ENCODE measurements at regions not wholly inside any gene's neighbourhood (a gene's known extent, or its start where the extent isn't known, plus 50 kb on each side); places are given as distances from the start of the nearest gene placed in this dataset.

GRCh38 chr1:215459136-215459535, 108.0 kb upstream of the KCTD3 start:
- DNase-seq (ENCODE audit: low spot score) = no peak

DNA sequence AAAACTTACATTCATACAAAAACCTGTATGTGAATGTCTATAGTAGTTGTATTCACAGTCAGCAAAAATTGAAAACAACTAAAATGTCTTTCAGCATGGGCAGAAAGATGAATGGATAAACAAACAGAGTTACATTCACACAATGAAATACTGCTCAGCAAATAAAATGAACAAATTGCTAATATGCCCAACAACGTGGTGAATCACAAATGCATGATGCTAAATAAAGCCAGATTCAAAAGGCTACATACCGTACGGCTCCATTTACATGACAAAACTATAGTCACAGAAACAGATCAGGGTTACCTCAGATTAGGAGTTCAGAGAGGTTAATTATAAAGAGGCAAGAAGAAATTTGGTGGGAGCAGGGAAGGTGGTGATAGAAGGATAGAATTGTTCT, 100.7 kb upstream of the KCTD3 start:
- DNase-seq (ENCODE audit: low spot score) = no peak

DNA sequence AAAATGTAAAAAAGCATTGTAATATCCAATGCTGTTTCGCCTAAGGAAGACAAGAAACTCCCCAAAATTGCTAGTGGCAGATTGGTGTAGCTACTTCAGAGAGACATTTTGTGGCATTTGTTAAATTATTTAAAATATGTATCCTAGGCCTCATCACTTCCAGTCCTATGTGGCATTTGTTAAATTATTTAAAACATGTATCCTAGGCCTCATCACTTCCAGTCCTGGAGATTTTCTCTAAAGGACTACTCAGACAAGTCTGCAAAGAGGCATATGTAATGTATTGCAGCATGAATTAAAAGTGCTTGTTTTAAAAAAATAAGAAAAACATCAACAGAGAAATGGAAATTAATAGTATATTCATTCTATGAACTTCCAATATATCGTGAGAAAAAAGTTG, 95.6 kb upstream of the KCTD3 start:
- no peak for DNase-seq (ENCODE audit: low spot score)

DNA sequence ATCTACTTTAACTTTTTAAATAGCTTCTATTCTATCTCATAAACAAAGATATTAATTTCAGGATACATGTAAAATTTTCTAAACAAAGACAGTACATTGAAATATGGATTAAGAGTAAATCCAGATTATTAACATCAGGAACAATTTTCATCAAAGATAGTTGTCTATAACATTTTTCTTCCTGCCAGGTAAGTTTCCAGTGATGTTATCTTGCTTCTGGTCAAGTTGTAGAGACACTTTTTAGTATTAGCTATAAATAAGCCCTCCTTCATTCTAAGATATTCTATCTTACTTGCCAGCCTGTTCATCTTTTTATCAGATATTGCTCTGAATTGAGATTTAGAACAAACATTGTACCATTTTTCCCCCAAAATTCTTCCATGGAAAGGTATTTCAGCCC, 94.4 kb upstream of the KCTD3 start:
- DNase-seq (ENCODE audit: low spot score) = no peak

- DNase-seq (ENCODE audit: low spot score) = no peak
These were observed 93.2 kb upstream of the KCTD3 start for GRCh38 chr1:215473943-215474342.

- DNase-seq (ENCODE audit: low spot score) = no peak
These were observed 92.2 kb upstream of the KCTD3 start for GRCh38 chr1:215474940-215475339.

GRCh38 chr1:215475796-215476481, 91.2 kb upstream of the KCTD3 start:
- no peak for DNase-seq (ENCODE audit: low spot score)

DNA sequence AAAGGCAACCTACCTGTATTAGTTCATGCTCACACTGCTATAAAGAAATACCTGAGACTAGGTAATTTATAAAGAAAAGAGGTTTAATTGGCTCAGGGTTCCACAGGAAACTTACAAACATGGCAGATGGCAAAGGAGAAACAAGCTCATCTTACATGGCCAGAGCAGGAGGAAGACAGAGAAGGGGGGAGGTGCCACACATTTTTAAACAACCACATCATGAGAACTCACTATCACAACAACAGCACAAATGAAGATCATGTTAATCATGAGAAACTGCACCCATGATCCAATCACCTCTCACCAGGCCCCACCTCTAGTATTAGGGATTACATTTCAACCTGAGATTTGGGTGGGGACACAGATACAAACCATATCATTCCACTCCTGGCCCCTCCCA, 90.6 kb upstream of the KCTD3 start:
- DNase-seq (ENCODE audit: low spot score) = no peak

DNA sequence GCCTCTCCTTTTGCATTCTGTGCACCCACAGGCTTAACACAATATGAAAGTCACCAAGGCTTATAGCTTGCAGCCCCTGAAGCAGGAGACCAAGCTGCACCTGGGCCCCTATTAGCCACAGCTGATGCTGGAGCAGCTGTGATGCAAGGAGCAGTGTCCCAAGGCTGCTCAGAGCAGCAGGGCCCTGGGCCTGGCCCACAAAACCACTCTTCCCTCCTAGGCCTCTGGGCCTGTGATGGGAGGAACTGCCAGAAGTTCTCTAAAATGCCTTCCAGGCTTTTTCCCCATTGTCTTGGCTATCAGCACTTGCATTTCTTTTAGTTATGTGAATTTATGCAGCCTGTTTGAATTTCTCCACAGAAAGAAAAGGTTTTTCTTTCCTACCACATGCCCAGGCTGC, 89.5 kb upstream of the KCTD3 start:
- DNase-seq (ENCODE audit: low spot score) = no peak

- DNase-seq (ENCODE audit: low spot score) = no peak
These were observed 87.5 kb upstream of the KCTD3 start for GRCh38 chr1:215479567-215479966.

- DNase-seq (ENCODE audit: low spot score) = no peak
These were observed 85.0 kb upstream of the KCTD3 start for GRCh38 chr1:215482079-215482478.

GRCh38 chr1:215484171-215484939, 82.7 kb upstream of the KCTD3 start:
- no peak for DNase-seq (ENCODE audit: low spot score)

- DNase-seq (ENCODE audit: low spot score) = no peak
These were observed 79.6 kb upstream of the KCTD3 start for GRCh38 chr1:215487466-215487865.

DNA sequence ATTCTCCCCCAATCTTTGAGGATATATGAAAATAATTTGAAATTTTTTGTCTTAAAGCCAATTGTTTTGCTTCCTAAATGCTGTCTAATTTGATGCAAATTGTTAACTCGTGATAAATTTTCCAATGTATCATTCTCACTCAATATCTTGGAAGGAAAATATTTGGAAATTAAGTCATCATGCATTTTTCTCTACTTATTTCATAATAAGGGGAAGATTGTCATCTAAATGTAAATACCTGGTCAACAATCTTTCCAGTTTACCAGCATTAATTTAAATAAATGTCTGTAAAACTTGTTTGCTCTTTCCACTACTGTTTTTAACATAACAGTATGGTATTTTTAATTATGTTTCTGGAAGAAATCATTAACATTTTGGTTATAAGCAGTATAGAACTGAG, 78.3 kb upstream of the KCTD3 start:
- no peak for DNase-seq (ENCODE audit: low spot score)

DNA sequence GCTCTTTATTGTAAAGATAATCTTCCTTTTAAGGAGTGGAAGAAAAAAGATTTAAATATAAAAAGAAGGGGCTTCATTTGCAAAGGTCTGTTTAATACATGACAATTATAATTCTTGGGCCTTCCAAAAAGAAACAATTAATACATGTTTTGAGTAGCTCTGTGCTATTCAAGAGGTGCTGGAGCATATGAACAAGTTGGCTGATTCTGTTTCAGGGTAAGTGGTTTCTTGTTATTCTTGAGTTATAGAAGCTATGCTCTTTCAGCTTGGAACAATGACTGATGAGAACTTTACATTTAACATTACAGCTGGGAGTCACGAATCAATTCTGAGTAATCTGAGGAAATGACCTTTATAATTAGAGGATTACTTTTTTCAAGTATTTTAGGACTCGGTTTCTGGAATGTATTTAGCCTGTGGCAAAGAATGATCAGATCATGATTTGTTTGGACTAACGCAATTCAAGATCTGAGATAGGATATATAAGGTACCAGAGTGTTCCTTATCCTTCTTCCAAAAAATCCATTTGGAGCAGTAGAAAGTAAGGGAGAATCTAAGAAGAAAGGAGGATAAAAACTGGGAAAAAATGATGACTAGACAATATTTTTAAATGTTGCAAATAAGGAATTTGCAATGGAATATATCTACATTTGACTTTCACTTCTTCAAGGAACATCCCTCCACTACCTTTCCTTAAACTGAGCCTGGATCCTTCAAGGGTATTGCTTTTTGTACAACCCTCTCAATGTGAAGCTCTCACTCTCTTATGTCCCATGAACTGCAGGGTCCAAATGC, 77.1 kb upstream of the KCTD3 start:
- DNase-seq (ENCODE audit: low spot score) = no peak

DNA sequence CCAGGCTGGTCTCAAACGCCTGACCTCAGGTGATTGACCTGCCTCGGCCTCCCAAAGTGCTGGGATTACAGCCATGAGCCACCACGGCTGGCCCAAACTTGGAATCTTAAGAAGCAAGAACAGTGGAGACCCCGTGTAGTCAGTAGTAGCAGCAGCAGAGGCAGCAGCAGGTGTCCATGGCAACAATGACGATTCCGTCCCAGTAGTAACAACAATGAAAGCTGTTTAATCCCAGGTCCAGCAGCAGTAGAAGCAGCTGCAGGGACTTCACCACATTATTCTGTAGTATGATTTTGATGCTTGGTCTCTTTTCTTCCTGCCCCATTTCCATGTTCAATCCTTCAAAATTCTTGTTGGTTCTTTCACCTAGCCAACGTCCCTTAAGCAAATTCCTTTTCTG, 69.6 kb upstream of the KCTD3 start:
- DNase-seq (ENCODE audit: low spot score) = no peak

DNA sequence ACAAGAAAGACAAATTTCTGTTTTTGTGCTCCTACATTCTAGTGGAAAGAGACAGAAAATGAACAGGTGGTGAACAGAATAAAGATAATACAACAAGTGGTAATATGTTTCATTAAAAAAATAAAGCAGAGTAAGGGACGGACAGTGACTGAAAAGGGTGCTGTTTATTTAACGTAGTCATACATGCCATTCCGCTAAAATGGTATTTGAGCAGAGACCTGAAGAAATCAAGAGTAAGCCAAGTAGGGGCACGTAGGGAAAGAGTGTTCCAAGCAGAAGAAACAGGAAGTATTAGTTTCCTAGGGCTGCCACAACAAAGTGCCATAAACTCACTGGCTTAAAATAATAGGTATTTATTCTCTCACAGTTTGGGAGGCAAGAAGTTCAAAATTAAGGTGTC, 65.6 kb upstream of the KCTD3 start:
- DNase-seq (ENCODE audit: low spot score) = no peak

DNA sequence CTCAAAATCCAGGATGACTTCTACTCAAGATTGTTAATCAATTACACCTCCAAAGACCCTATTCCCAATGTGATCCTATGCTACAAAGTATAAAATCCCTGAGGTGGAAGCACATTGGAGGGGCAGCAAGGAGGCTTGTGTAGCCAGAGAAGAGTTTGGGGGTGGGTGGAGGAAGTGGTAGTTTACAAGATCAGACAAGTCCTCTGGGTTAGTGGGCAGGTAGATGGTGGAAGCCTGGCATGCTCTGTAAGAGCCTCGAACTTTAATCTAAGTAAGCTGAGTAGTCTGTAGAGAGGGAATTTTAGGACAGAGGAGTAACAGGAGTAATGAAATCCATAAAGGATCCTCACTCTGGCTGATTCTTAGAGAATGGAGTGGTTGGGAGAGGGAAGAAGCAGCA, 65.0 kb upstream of the KCTD3 start:
- no peak for DNase-seq (ENCODE audit: low spot score)

DNA sequence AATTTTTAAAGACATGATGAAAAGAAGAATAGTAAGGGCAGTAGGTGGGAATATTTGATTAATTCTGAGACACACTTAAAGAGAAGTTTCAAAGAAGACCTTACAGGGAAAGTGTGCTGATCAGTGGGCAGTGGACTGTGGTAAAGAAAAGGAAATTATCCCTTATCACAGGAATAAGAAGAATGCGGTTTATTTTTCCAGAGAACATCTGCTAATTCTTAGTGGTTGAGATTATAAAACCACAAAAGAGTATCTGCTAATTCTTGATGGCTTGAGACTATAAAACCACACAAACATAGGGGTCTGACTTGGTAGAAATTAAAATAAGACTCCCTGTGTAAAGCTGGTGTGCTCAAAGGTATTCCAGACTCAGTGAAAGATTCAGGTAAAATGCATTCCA, 60.0 kb upstream of the KCTD3 start:
- no peak for DNase-seq (ENCODE audit: low spot score)

- no peak for DNase-seq (ENCODE audit: low spot score)
These were observed 58.8 kb upstream of the KCTD3 start for GRCh38 chr1:215508311-215508710.

All from kidney capillary endothelial cell (primary cell).